OCI-LY1 (cell line): ENCODE measurements at regions not wholly inside any gene's neighbourhood (a gene's known extent, or its start where the extent isn't known, plus 50 kb on each side); places are given as distances from the start of the nearest gene placed in this dataset.

Experiments used
- H2AFZ ChIP-seq: fragments of 200-600 bp; sonication (generic), shearing (Covaris generic); 2 replicates; pipeline ENCODE4 v1.6.0; 2014; ENCODE audit warnings: antibody characterized with exemption, mild to moderate bottlenecking, low read length
- H3F3A ChIP-seq: fragments of 200-600 bp; sonication (generic), shearing (Covaris generic); 2 replicates; pipeline ENCODE4 v1.6.0; 2014; ENCODE audit warnings: mild to moderate bottlenecking, antibody characterized with exemption, low read length, moderate library complexity; ENCODE audit not compliant: insufficient read depth
- H3K27ac ChIP-seq: fragments of 200-600 bp; sonication (generic); 2 replicates; pipeline ENCODE4 v1.5.1; 2014; ENCODE audit warnings: low read length, mixed run types, mild to moderate bottlenecking, low read depth; ENCODE audit not compliant: poor library complexity, severe bottlenecking
- H3K27me3 ChIP-seq: fragments of 200-600 bp; sonication (generic); 2 replicates; pipeline ENCODE4 v1.6.0; 2014; ENCODE audit warnings: antibody characterized with exemption, mild to moderate bottlenecking, low read length, moderate library complexity; ENCODE audit not compliant: insufficient read depth
- H3K36me3 ChIP-seq: fragments of 200-600 bp; sonication (generic); 2 replicates; pipeline ENCODE4 v1.6.1; 2014; ENCODE audit warnings: mild to moderate bottlenecking, antibody characterized with exemption, low read length, moderate library complexity, mixed read lengths; ENCODE audit not compliant: insufficient read depth
- H3K4me1 ChIP-seq: fragments of 200-600 bp; sonication (generic); 2 replicates; pipeline ENCODE4 v1.5.1; 2014; ENCODE audit warnings: mild to moderate bottlenecking, low read length, moderate library complexity; ENCODE audit not compliant: insufficient read depth, severe bottlenecking
- H3K4me2 ChIP-seq: fragments of 200-600 bp; sonication (generic), shearing (Covaris generic); 2 replicates; pipeline ENCODE4 v1.6.1; 2014; ENCODE audit warnings: low read length
- H3K4me3 ChIP-seq: fragments of 200-600 bp; sonication (generic); 2 replicates; pipeline ENCODE4 v1.5.1; 2014; ENCODE audit warnings: low read length, low read depth, mild to moderate bottlenecking, mixed read lengths; ENCODE audit not compliant: poor library complexity, severe bottlenecking
- H3K79me2 ChIP-seq: fragments of 200-600 bp; shearing (Covaris generic); 2 replicates; pipeline ENCODE4 v1.6.1; 2016; ENCODE audit warnings: mixed run types, low read length, mixed read lengths; ENCODE audit not compliant: insufficient read depth
- H3K9ac ChIP-seq: fragments of 200-600 bp; sonication (generic), shearing (Covaris generic); 2 replicates; pipeline ENCODE4 v1.6.1; 2014; ENCODE audit warnings: mild to moderate bottlenecking, low read length, mixed read lengths
- H3K9me2 ChIP-seq: fragments of 200-600 bp; sonication (generic), shearing (Covaris generic); 2 replicates; pipeline ENCODE4 v1.6.1; 2014; ENCODE audit warnings: low read depth, mild to moderate bottlenecking, low read length, mixed read lengths
- H3K9me3 ChIP-seq: fragments of 200-600 bp; shearing (Covaris generic); 2 replicates; pipeline ENCODE4 v1.6.1; 2014; ENCODE audit warnings: low read length, mixed read lengths
- H4K20me1 ChIP-seq: fragments of 200-600 bp; sonication (generic), shearing (Covaris generic); 2 replicates; pipeline ENCODE4 v1.6.0; 2016; ENCODE audit warnings: mild to moderate bottlenecking, low read length; ENCODE audit not compliant: insufficient read depth
- EZH2 ChIP-seq: fragments of 200-600 bp; sonication (generic), shearing (Covaris generic); IDR thresholded peaks from 2 replicates; pipeline ENCODE4 v1.8.0; 2017; ENCODE audit warnings: borderline replicate concordance, mixed run types, mild to moderate bottlenecking, antibody characterized with exemption, low read length, moderate library complexity, mixed read lengths
- TF ChIP-seq, protein P1 (sequence below): fragments of 200-600 bp; sonication (generic), shearing (Covaris generic); IDR thresholded peaks from 2 replicates; pipeline ENCODE4 v1.5.1; 2017; ENCODE audit warnings: mild to moderate bottlenecking, antibody characterized with exemption, low read length, moderate library complexity, mixed read lengths

GRCh38 chr20:52482044-52482443 is 290.5 kb upstream of the ZFP64 start:
- H3K27ac ChIP-seq = no peak overlapping the region
- H3K9me2 ChIP-seq = no peaks in the 10 kb centered on the region
- TF ChIP-seq, protein P1, sequence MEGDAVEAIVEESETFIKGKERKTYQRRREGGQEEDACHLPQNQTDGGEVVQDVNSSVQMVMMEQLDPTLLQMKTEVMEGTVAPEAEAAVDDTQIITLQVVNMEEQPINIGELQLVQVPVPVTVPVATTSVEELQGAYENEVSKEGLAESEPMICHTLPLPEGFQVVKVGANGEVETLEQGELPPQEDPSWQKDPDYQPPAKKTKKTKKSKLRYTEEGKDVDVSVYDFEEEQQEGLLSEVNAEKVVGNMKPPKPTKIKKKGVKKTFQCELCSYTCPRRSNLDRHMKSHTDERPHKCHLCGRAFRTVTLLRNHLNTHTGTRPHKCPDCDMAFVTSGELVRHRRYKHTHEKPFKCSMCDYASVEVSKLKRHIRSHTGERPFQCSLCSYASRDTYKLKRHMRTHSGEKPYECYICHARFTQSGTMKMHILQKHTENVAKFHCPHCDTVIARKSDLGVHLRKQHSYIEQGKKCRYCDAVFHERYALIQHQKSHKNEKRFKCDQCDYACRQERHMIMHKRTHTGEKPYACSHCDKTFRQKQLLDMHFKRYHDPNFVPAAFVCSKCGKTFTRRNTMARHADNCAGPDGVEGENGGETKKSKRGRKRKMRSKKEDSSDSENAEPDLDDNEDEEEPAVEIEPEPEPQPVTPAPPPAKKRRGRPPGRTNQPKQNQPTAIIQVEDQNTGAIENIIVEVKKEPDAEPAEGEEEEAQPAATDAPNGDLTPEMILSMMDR = no peak
- no peak for TF ChIP-seq EZH2
- H3K9ac ChIP-seq = no peak overlapping the region
- H2AFZ ChIP-seq = no peak overlapping the region
- no peaks in the 10 kb centered on the region for H3K36me3 ChIP-seq
- H3K4me1 ChIP-seq = no peaks in the 10 kb centered on the region
- no peaks in the 10 kb centered on the region for H3F3A ChIP-seq
- H3K79me2 ChIP-seq = no peaks in the 10 kb centered on the region
- no peaks in the 10 kb centered on the region for H3K27me3 ChIP-seq
- no peaks in the 10 kb centered on the region for H3K9me3 ChIP-seq
- no peak overlapping the region for H3K4me3 ChIP-seq
- H4K20me1 ChIP-seq = no peaks in the 10 kb centered on the region
- no peak overlapping the region for H3K4me2 ChIP-seq

- no peak overlapping the region for H3K27ac ChIP-seq
- no peaks in the 10 kb centered on the region for H3K9me2 ChIP-seq
- H3K9me3 ChIP-seq = no peaks in the 10 kb centered on the region
- H3K9ac ChIP-seq = no peak overlapping the region
- H2AFZ ChIP-seq = no peak overlapping the region
- no peaks in the 10 kb centered on the region for H3F3A ChIP-seq
- H4K20me1 ChIP-seq = no peaks in the 10 kb centered on the region
- H3K4me2 ChIP-seq = no peak overlapping the region
- H3K36me3 ChIP-seq = no peaks in the 10 kb centered on the region
- no peaks in the 10 kb centered on the region for H3K4me1 ChIP-seq
- no peaks in the 10 kb centered on the region for H3K27me3 ChIP-seq
- no peak overlapping the region for H3K4me3 ChIP-seq
- TF ChIP-seq, protein P1 = no peak
- TF ChIP-seq EZH2 = no peak
- H3K79me2 ChIP-seq = no peaks in the 10 kb centered on the region
Measured at GRCh38 chr20:52481443-52481842, 289.9 kb upstream of the ZFP64 start.

GRCh38 chr20:52476074-52476750 is 284.6 kb upstream of the ZFP64 start:
- TF ChIP-seq, protein P1 = no peak
- TF ChIP-seq EZH2 = no peak
- H3F3A ChIP-seq = no peaks in the 10 kb centered on the region
- H3K27me3 ChIP-seq = no peaks in the 10 kb centered on the region
- no peaks in the 10 kb centered on the region for H4K20me1 ChIP-seq
- no peaks in the 10 kb centered on the region for H3K4me1 ChIP-seq
- H3K4me3 ChIP-seq = no peak overlapping the region
- H3K4me2 ChIP-seq = no peak overlapping the region
- H3K79me2 ChIP-seq = no peaks in the 10 kb centered on the region
- no peak overlapping the region for H3K27ac ChIP-seq
- H3K36me3 ChIP-seq = no peaks in the 10 kb centered on the region
- H2AFZ ChIP-seq = no peak overlapping the region
- H3K9ac ChIP-seq = no peak overlapping the region
- no peaks in the 10 kb centered on the region for H3K9me3 ChIP-seq
- no peaks in the 10 kb centered on the region for H3K9me2 ChIP-seq
